ENCODE measurements at regions not wholly inside any gene's neighbourhood (a gene's known extent, or its start where the extent isn't known, plus 50 kb on each side); places are given as distances from the start of the nearest gene placed in this dataset.
"Not testable (repeated sequence)": the region's sequence is repeated elsewhere in the genome, so short reads cannot be mapped to it uniquely, and the experiment has no call there.

GRCh38 chr9:89848060-89849040, 243.5 kb downstream of the GADD45G start:
- DNase-seq, result no peak

DNA sequence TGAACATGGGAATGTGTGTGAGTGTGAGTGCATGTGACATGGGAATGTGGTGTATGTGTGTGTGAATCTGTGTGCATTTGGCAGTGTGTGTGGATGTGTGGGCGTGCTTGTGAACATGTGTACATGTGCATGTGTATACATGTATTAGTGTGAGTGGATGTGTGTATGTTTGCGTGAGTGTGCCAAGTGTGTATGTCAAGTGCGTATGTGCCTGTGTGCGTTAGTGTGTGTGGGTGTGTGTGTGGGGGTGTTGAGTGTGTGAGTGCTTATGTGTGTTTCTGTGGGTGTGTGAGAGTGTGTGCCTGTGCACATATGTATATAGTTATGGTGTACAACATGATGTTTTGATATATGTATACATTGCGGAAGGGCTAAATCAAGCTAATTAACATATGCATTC, 244.3 kb downstream of the GADD45G start:
- no peak for DNase-seq

DNA sequence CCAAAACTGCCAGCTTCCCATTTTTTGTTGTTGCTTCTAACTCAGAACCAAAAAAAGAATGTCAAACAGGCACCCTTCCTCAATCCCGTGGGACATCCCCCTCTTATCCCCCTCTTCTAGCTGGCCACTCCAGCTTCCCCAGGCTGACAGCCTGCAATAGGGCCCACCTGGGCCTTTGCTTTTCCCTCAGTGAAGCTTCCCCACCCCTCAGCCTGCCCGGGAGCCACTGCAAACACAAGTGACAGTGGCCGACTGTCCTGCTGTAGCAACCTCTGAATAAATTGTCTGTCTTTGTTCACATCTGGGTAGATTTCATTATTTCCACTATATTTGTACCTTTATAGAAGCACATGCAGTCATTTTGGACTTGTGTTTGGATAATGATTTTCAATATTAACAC, 245.3 kb downstream of the GADD45G start:
- no peak for DNase-seq

GRCh38 chr9:89850631-89851325, 246.0 kb downstream of the GADD45G start:
- no peak for DNase-seq

DNA sequence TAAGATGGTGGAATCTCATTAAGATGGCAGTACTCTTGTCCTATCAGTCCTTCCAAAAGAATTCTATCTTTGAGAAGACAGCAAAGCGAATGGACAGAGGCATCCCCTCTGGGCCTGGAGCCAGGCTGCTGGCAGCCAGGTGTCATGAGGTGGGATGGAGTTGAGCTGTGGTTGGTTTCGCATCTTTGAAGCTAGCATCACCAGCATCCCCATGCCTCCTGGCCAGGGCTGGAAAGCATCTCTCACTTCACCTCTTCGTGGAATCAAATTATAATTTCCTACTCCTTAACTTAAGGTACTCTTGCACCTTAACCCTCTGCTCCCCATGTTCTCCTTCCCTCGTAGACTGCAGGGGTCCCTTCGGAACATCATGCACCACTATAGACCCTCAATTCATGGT, 248.3 kb downstream of the GADD45G start:
- no peak for DNase-seq

DNA sequence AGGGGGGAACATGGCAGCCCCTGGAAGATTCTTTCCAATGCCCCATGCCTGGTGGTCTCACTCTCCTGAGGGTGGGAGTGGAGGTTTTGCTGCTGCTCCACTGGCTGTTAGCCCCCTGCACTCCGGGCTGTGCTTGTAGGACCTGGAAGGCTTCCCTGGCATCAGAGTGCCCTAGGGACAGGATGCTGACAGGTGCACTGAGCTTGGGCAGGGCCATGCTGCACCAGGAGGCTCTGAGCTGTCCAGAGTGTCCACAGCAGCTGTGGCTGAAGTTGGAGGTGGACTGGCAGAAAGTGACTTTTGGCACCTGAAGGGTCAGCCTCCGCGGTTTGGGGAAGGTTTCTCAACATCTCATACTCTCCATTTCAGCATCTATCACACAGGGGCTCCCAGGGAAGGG, 249.1 kb downstream of the GADD45G start:
- no peak for DNase-seq

DNA sequence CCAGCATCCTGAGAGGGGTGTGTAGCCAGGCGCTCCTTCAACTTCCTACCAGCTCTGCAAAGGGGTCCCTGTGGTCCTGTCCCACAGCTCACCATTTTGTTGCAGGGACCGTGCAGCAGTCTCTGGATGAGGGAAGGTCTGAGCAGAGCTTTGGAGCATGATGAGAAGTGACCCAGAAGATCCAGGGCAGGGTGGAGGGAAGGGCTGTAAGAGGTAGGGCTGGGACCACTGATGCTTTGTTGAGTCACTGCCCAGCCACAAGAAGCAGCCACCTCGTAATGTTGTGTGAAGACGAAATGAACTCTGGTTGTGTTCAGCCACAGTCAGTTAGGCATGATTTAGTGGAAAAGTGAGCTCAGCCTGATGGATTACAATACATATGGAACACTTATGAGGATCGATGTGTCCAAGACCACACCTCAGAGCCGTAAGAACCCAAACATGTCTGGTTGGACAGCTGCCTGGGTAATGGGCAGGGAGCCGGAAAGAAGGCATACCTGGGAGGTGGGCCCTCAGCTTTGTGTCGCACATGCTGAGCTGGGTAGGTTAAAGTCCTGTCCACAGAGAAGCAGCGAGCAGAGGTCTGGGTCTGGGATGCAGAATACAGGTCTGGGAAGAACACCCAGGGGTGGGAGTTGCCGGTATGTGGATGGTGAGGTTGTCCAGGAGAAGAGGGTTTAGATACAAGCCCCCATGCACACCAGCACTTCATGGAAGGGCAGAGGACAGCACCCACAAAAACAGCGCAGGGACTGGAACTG, 250.1 kb downstream of the GADD45G start:
- no peak for DNase-seq

GRCh38 chr9:89856296-89856695, 251.5 kb downstream of the GADD45G start:
- not testable (repeated sequence) for DNase-seq

DNA sequence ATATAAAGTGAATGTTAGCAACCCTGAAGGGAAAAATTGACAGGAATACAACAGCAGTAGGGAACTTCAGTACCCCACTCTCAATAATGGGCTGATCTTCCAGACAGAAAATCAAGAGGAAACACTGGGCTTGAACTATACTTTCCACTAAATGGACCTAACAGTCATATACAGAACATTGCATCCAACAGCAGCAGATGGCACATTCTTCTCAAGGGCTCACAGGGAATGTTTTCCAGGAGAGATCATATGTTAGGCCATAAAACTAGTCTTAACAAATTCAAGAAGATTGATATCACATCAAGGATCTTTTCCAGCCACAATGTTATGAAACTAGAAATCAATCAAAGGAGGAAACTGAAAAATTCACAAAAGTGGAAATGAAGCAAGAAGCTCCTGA, 252.1 kb downstream of the GADD45G start:
- not testable (repeated sequence) for DNase-seq

DNA sequence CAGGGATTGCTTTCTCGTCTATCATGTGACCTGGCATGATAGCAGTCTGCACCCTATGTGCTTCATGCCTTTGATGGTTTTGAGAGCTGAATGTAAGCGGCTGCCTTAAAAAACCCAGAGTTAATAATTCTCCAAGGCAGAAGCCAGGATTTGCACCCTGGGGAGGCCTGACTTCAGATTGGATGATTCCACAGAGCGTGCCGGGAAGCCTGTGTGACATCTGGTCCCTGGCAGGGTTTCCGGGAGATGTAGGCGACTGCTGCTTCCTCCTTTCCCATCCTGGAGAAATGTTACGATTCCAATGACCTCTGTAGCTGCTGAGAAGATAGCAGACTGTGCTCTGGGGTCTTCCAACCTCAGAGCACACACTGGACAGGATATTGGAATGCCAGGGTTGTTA, 255.0 kb downstream of the GADD45G start:
- DNase-seq, result not testable (repeated sequence)

DNA sequence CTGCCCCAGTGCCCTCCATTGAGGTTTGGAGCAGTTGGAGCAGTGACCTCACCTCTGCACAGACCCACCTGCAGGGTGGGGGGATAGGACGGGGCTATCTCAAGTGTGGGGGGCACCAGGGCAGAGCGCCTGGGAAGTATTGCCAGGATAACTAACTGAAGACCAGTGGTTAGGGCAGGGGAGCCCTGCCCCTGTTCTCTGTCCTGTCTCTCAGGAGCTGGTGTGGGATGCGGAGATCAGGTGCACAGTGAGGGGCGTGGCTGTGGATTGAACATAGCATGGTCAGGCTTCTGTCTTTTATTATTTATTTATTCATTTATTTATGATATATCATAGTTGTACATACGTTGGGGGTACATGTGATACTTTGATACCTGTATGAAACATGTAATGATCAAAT, 256.6 kb downstream of the GADD45G start:
- not testable (repeated sequence) for DNase-seq

DNA sequence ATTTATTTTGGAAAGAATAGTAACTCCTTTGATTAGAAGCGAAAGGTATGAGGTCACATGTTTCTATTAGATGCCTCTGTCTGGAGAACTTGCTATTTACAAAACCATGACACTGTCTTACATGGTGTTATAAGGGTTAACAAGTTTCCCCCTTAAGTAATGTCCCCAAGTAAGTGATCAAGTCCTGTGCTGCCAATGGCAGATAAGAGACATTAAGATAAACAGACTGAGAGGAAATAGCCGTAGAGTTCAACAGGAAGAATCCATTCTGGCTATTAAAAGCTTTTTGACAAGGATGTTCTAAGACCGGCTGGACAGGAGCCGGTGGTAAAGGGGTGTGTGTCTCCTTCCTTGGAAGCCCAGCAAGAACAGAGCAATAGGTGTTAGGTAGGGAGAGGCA, 257.5 kb downstream of the GADD45G start:
- DNase-seq, result no peak

DNA sequence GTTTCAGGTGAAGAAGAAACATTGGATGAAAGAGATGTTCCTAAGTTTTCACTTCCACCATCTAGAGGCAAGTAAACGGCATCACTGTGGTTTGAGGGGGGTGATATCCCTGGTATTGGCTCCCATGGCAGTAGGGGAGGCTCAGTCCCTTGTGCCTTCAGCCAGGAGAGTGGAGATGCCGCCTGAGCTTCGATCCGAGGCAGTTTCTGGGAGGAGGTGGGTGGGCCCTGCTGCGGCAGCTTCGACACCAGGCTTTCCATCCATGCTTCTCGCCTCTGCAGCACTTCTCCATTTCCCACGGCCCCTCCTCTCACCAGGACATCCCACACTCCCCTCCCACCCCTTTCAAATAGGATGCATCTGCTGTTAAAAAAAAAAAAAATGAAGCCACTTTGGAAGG, 258.3 kb downstream of the GADD45G start:
- DNase-seq, result no peak

DNA sequence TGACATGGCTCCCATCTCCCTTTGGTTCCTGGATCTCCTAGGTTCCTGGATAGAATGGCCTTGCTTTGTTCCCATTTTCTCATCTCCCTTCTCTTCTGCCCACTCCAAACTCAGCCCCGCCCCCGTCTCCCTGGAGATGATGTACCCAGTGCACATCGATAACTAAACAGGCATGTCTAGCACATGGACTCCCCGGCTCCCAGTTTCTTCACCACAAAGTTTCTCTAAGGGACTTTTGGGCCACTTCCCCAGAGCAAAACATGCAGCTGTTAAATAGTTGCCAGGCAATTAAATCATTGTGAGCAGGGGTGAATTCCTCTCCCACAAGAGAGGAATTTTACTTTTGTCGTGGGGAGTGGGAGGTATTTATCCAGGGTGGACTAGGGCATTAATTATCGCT, 259.0 kb downstream of the GADD45G start:
- DNase-seq, result no peak

DNA sequence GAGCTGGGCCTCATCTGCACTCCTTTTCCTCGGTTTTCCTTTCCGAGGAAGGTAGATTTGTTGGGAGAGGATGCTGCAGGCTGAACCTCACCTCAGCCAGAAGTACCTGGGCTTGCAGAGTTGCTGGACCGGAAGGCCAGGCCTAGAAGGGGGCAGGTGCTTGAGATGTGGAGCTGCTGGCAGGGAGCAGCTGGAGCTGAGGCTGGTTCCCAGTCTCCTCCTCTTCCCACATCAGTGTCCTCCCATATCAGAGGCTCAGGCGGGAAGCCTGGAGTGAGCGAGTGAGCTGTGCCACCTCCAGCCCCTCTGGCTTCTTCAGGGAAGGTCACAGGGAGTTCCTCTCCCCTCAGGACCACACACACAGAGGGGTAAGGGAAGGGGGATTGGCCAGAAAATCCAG, 259.4 kb downstream of the GADD45G start:
- DNase-seq, result no peak

DNA sequence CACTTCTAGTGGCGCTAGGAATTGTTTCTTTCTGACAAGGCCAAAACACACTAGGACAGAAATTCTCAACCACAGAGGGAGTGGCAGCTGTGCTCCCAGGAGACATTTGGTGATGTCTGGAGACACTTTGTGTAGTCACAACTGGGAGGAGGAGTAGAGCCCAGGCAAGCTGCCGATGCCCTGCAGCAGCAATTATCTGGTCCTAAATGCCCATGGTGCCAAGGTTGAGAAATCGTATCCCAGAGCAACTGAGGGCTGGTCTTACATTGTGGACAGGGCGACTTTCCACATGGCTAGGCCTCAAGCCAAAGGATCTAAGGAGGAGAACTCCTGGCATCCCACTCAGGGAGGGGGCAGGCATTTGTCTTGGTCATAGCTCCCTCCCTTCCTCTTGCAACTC, 259.9 kb downstream of the GADD45G start:
- DNase-seq, result no peak

DNA sequence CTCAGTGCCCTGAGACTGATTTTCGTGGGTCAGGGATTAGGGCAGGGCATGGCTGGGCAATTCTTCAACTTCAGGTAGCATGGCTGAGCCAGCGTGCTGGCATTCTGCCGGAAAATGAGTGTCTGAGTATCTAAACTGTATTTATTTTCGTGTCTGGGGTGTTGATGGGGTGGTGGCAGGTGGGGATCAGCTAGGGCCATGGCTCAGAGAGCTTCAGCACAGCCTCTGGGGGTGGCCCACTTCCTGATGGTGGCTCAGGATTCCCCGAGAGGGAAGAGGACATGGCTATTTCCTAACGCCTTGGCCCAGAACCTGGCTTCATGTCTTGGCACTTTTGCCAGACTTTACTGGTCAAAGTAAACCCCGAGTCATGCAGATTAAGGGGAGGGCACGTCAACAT, 260.5 kb downstream of the GADD45G start:
- DNase-seq, result no peak

DNA sequence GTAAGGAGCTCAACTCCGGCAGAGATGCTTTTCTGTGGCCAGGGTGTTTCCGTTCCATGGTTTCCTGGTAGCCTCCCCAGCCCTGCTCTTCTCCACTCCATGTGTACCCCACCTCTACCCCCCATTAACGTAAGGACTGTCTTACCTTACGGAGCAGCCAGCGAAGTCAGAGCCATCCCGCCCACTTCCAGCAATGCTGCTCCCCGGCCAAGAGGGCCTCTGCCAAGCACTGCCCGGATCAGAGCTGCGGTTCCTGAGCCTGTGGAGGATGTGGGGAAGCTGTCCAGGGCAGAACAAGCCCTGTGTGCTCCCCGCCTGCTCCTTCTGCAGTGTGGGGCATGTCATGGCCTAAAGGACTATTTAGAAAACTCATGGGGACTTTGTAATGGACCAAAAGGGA, 261.2 kb downstream of the GADD45G start:
- no peak for DNase-seq

DNA sequence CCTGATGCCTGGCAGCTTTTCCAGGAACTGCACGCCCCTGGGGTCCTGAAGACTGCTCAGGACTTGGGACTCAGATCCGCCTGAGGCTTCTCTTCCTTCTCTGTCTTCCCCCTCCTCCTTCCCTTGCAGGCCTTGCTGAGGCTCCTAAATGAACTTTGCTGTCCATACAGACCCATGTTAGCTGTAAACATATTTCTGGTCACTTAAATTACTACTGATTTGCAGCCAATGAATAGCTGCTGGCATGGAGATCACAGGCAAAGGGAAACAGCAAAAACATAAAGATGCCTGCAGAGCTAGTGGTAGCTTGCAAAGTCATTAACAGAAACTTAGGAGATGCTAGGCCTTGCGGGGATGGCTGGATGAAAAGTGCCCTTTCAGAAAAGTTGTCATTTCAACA, 261.9 kb downstream of the GADD45G start:
- DNase-seq, result no peak

DNA sequence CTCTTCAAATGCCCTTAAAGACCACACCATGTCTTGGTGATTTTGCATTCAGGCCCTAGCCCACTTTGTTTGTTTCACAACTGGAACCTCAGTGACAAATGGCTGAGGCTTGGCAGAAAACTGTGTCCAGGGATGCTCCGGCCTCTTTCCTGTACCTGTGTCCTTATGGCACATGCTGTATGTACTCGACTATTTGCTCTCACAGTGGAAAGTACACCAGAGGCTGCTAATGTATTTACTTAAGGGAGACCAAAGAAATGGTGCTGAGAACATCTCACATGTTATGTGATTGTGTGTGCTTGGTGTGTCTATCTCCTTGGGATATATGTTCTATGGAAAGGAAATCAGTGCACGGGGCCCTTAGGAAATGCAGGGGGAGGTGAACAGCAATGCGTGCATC, 263.3 kb downstream of the GADD45G start:
- no peak for DNase-seq

- no peak for DNase-seq
Measured at GRCh38 chr9:89869793-89870580, 265.2 kb downstream of the GADD45G start.

GRCh38 chr9:89871871-89872331, 267.1 kb downstream of the GADD45G start:
- no peak for DNase-seq
